Naive thymus-derived CD8-positive, alpha-beta T cell (primary cell): ENCODE measurements at regions not wholly inside any gene's neighbourhood (a gene's known extent, or its start where the extent isn't known, plus 50 kb on each side); places are given as distances from the start of the nearest gene placed in this dataset.

Source experiments
- ATAC-seq, 2 donors: fragments of 150-1000 bp; cut with Tn5 transposase in 1 of 2; sonication (Bioruptor Pico), chemical (Tn5 transposase) in 1 of 2; 1 replicate in 1 of 2; 2 replicates in 1 of 2; pipeline ENCODE4 v1.10.0; 2021; ENCODE audit warnings: mild to moderate bottlenecking in 2 of 2, moderate library complexity in 2 of 2
- POLR2A ChIA-PET: fragments of 350-600 bp; sonication (Branson Sonifier 250); formaldehyde crosslinking; loops from one replicate; lab custom pipeline; 2021; ENCODE audit warnings: antibody characterized with exemption; lab: Charles Lee
- DNase-seq, 10 donors: peaks; one replicate each; pipeline versions ENCODE4 v3.0.0 to v3.0.0-alpha.2; 2020 to 2022
- H3K27ac Mint-ChIP-seq, 10 donors: one replicate each; pipeline ENCODE4 v1.8.0; 2020 to 2022; ENCODE audit warnings: mild to moderate bottlenecking in 10 of 10, mixed read lengths in 10 of 10, moderate library complexity in 4 of 10, inconsistent platforms in 1 of 10
- H3K27me3 Mint-ChIP-seq, 5 donors: one replicate each; pipeline ENCODE4 v1.8.0; 2021 to 2022; ENCODE audit warnings: mixed read lengths in 5 of 5
- H3K36me3 Mint-ChIP-seq, 3 donors: one replicate each; pipeline ENCODE4 v1.8.0; 2020 to 2022; ENCODE audit warnings: mixed read lengths in 3 of 3, mild to moderate bottlenecking in 2 of 3, inconsistent platforms in 1 of 3
- H3K4me1 Mint-ChIP-seq, 4 donors: one replicate each; pipeline ENCODE4 v1.8.0; 2021 to 2022; ENCODE audit warnings: mixed read lengths in 4 of 4
- H3K4me3 Mint-ChIP-seq, 10 donors: one replicate each; pipeline ENCODE4 v1.8.0; 2020 to 2022; ENCODE audit warnings: mild to moderate bottlenecking in 10 of 10, mixed read lengths in 10 of 10, moderate library complexity in 6 of 10, inconsistent platforms in 1 of 10
- H3K9me3 Mint-ChIP-seq, 9 donors: one replicate each; pipeline ENCODE4 v1.8.0; 2020 to 2022; ENCODE audit warnings: mixed read lengths in 9 of 9, mild to moderate bottlenecking in 3 of 9, inconsistent platforms in 1 of 9, moderate library complexity in 1 of 9

GRCh38 chr3:152096280-152096906 is 172.3 kb upstream of the MBNL1 start:
- no peak for ATAC-seq
- POLR2A ChIA-PET, result no interaction called here
- Mint-ChIP-seq H3K27me3 (peaks cover 0 to 3% (median 0%) of the 10 kb centered on the region in 5 donors), H3K27ac (no peak overlapping the region), H3K4me3 (no peak overlapping the region), H3K9me3 (peaks cover 0 to 11% (median 0%) of the 10 kb centered on the region in 9 donors), H3K36me3 (peaks cover 0 to 4% (median 0%) of the 10 kb centered on the region in 3 donors), H3K4me1 (peaks cover 0 to 6% (median 0%) of the 10 kb centered on the region in 4 donors)
- no peak for DNase-seq

GRCh38 chr3:152097120-152097519 is 171.6 kb upstream of the MBNL1 start:
- DNase-seq (no peak), ATAC-seq (no peak)
- peaks cover 0 to 6% (median 0%) of the 10 kb centered on the region in 4 donors for H3K4me1 Mint-ChIP-seq
- no peak overlapping the region for H3K4me3 Mint-ChIP-seq
- peaks cover 0 to 3% (median 0%) of the 10 kb centered on the region in 5 donors for H3K27me3 Mint-ChIP-seq
- H3K36me3 Mint-ChIP-seq, result peaks cover 0 to 4% (median 0%) of the 10 kb centered on the region in 3 donors
- peaks cover 0 to 11% (median 0%) of the 10 kb centered on the region in 9 donors for H3K9me3 Mint-ChIP-seq
- H3K27ac Mint-ChIP-seq, result no peak overlapping the region
- POLR2A ChIA-PET, result no interaction called here

DNA sequence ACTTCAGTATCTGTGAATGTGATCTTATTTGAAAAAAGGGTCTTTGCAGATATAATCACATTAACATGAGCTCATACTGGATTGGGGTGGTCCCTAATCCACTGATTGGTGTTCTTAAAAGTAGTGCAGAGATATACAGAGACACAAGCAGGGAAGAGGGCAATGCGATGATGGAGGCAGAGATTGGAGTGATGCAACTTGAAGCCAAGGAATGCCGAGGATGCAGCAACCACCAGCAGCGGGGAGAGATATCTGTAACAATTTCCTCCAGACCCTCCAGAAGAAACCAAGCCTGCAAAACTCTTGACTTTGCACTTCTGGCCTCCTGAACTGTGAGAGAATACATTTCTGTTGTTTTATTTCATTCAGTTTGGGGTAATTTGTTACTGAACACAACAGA is 171.0 kb upstream of the MBNL1 start:
- DNase-seq (no peak), ATAC-seq (no peak)
- Mint-ChIP-seq H3K36me3 (peaks cover 0 to 4% (median 0%) of the 10 kb centered on the region in 3 donors), H3K27me3 (peaks cover 0 to 6% (median 2%) of the 10 kb centered on the region in 5 donors), H3K4me3 (no peak overlapping the region), H3K27ac (no peak overlapping the region), H3K4me1 (peaks cover 0 to 6% (median 0%) of the 10 kb centered on the region in 4 donors), H3K9me3 (peaks cover 0 to 11% (median 0%) of the 10 kb centered on the region in 9 donors)
- POLR2A ChIA-PET, result no interaction called here

DNA sequence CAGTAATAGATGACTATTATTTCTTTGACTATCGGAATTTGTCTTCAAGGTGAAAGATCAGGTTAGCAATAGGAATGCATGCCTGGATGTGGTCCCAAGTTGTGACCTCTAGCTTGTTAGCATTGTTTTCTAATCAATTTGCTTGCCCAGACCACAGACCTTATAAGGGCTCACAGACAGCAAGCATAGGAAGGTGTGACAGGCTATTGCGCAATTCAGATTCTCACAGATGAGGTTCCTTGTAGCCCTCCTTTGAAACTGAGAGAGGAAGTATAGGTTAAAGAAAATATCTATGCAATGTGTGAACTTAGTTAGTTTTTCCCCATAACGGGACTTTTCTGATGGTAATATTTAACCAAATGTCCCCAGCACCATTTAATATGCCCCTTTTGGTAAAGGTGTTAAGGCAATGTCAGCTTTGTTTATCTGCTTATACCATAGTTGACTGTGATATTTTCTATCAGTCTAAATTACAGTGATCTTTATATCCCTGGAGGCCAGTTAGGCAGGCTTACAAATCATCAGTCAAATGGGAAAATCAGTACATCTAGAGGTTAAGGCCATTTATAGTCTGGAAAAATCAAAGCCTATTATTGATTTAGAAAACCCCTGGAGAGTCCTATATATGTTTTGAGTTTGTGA is 168.1 kb upstream of the MBNL1 start:
- POLR2A ChIA-PET, result no interaction called here
- H3K27me3 Mint-ChIP-seq, result peaks cover 0 to 8% (median 3%) of the 10 kb centered on the region in 5 donors
- no peaks in the 10 kb centered on the region for H3K36me3 Mint-ChIP-seq
- DNase-seq, result no peak
- H3K4me1 Mint-ChIP-seq, result peaks cover 0 to 10% (median 0%) of the 10 kb centered on the region in 4 donors
- no peak for ATAC-seq
- H3K9me3 Mint-ChIP-seq, result no peaks in the 10 kb centered on the region
- H3K27ac Mint-ChIP-seq, result no peak overlapping the region
- no peak overlapping the region for H3K4me3 Mint-ChIP-seq

DNA sequence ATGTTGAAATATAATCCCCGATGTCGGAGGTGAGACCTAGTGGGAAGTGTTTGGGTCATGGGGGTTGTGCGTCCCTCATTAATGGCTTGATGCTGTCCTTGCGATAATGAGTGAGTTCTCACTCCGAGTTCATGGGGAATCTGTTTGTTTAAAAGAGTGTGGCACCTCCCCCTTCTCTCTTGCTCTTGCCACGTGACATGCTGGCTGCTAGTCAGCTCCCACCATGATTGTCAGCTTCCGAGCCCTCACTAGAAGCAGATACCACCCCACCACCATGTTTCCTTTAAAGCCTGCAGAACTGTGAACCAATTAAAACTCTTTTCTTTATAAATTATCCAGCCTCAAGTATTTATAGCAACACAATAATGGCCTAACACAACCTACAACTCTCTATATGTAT is 166.3 kb upstream of the MBNL1 start:
- DNase-seq, result no peak
- H3K27ac Mint-ChIP-seq, result no peak overlapping the region
- no peaks in the 10 kb centered on the region for H3K9me3 Mint-ChIP-seq
- ATAC-seq, result no peak
- H3K4me3 Mint-ChIP-seq, result no peak overlapping the region
- no peaks in the 10 kb centered on the region for H3K36me3 Mint-ChIP-seq
- H3K27me3 Mint-ChIP-seq, result peaks cover 0 to 8% (median 0%) of the 10 kb centered on the region in 5 donors
- POLR2A ChIA-PET, result no interaction called here
- peaks cover 0 to 10% (median 0%) of the 10 kb centered on the region in 4 donors for H3K4me1 Mint-ChIP-seq

DNA sequence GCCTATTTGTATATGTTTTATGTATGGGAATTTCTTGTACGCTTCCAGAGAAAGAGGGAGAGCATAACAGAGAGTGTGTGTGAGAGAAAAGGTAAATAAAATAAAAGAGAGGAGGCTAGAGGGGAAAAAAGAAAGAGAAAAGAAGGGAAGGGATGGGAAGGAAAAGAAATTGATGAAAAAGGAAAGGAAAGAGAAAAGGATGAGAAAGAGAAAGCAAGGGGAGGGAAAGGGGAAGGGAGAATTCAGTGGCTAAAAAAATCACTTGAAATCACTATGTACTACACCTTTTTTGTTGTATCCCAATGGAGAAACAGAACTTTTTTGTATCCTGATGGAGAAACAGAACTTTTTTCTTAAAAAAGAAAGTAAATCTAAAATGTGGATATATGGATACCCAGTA is 165.5 kb upstream of the MBNL1 start:
- Mint-ChIP-seq H3K4me3 (no peak overlapping the region), H3K27me3 (peaks cover 0 to 8% (median 0%) of the 10 kb centered on the region in 5 donors), H3K9me3 (no peaks in the 10 kb centered on the region), H3K4me1 (peaks cover 0 to 10% (median 0%) of the 10 kb centered on the region in 4 donors), H3K36me3 (no peaks in the 10 kb centered on the region), H3K27ac (no peak overlapping the region)
- no peak for ATAC-seq
- no peak for DNase-seq
- POLR2A ChIA-PET, result no interaction called here

DNA sequence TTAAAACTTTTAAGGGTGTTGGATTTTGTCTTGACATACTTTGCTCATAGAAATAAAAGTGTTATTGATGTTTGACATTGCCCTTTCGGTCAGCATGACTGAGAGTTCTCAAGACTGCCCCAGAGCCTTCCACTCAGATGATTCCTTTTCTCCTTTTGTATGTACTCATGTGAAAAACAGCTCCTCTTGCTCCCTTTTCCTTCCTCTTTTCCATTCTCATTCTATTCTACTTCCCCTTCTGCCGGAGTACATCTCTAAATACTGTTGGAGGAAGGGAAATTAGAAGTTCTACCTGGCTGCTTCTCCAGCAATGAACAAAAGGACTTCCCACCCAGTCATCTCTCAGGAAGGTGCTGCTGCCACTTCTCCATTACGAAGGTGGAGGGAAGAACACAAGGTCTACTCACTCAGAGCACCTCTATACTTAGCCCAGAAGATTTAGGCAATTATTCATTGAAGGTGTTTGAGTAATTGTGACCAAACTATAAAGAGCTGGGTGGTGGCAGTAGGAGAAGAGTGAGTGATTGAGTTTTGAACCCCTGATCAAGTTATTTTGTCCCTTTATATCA is 163.8 kb upstream of the MBNL1 start:
- Mint-ChIP-seq H3K36me3 (no peaks in the 10 kb centered on the region), H3K9me3 (no peaks in the 10 kb centered on the region), H3K4me3 (no peak overlapping the region), H3K27me3 (peaks cover 0 to 8% (median 0%) of the 10 kb centered on the region in 5 donors), H3K4me1 (peaks cover 0 to 10% (median 0%) of the 10 kb centered on the region in 4 donors), H3K27ac (no peak overlapping the region)
- DNase-seq, result no peak
- POLR2A ChIA-PET, result no interaction called here
- ATAC-seq, result no peak

DNA sequence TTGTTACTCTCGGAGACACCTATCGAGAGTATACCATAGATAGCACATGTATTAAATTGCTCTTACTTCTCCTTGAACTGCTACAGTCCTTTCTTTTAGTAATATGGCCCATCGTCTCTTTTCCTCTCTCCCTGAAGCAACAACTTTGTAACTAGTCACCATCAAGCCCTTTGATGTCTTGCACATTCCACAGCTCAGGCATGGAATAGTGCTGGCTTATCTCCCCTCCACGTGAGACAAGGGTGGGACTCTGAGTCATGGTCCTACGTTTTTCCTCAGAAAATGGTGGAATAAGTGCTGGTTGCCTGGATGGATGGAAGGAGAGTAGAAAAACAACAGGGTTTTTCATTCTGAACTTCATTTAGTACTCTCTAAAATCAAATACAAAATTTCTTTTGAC is 163.3 kb upstream of the MBNL1 start:
- H3K36me3 Mint-ChIP-seq, result no peaks in the 10 kb centered on the region
- H3K4me1 Mint-ChIP-seq, result peaks cover 0 to 8% (median 0%) of the 10 kb centered on the region in 4 donors
- H3K4me3 Mint-ChIP-seq, result no peak overlapping the region
- no peaks in the 10 kb centered on the region for H3K9me3 Mint-ChIP-seq
- H3K27ac Mint-ChIP-seq, result no peak overlapping the region
- ATAC-seq, result no peak
- H3K27me3 Mint-ChIP-seq, result peaks cover 0 to 8% (median 0%) of the 10 kb centered on the region in 5 donors
- no peak for DNase-seq
- POLR2A ChIA-PET, result no interaction called here

GRCh38 chr3:152109038-152109437 is 159.7 kb upstream of the MBNL1 start:
- peaks cover 0 to 3% (median 0%) of the 10 kb centered on the region in 4 donors for H3K4me1 Mint-ChIP-seq
- no peak overlapping the region for H3K27ac Mint-ChIP-seq
- H3K9me3 Mint-ChIP-seq, result no peaks in the 10 kb centered on the region
- peaks cover 0 to 2% (median 0%) of the 10 kb centered on the region in 5 donors for H3K27me3 Mint-ChIP-seq
- H3K4me3 Mint-ChIP-seq, result no peak overlapping the region
- POLR2A ChIA-PET, result no interaction called here
- DNase-seq (no peak), ATAC-seq (no peak)
- no peaks in the 10 kb centered on the region for H3K36me3 Mint-ChIP-seq

GRCh38 chr3:152113413-152113812 is 155.3 kb upstream of the MBNL1 start:
- peaks cover 0 to 8% (median 2%) of the 10 kb centered on the region in 9 donors for H3K9me3 Mint-ChIP-seq
- no peak for DNase-seq

GRCh38 chr3:152113992-152114651 is 154.6 kb upstream of the MBNL1 start:
- POLR2A ChIA-PET, result no interaction called here
- Mint-ChIP-seq H3K4me3 (no peak overlapping the region), H3K27me3 (no peaks in the 10 kb centered on the region), H3K9me3 (peaks cover 0 to 8% (median 2%) of the 10 kb centered on the region in 9 donors), H3K4me1 (no peaks in the 10 kb centered on the region), H3K27ac (no peak overlapping the region), H3K36me3 (peaks cover 0 to 2% (median 0%) of the 10 kb centered on the region in 3 donors)
- DNase-seq, result no peak
- no peak for ATAC-seq

More at GRCh38 chr3:152113413-152113812, 155.3 kb upstream of the MBNL1 start:
- Mint-ChIP-seq H3K27ac (no peak overlapping the region), H3K27me3 (no peaks in the 10 kb centered on the region), H3K36me3 (peaks cover 0 to 2% (median 0%) of the 10 kb centered on the region in 3 donors), H3K4me1 (no peaks in the 10 kb centered on the region), H3K4me3 (no peak overlapping the region)
- POLR2A ChIA-PET, result no interaction called here
- no peak for ATAC-seq

DNA sequence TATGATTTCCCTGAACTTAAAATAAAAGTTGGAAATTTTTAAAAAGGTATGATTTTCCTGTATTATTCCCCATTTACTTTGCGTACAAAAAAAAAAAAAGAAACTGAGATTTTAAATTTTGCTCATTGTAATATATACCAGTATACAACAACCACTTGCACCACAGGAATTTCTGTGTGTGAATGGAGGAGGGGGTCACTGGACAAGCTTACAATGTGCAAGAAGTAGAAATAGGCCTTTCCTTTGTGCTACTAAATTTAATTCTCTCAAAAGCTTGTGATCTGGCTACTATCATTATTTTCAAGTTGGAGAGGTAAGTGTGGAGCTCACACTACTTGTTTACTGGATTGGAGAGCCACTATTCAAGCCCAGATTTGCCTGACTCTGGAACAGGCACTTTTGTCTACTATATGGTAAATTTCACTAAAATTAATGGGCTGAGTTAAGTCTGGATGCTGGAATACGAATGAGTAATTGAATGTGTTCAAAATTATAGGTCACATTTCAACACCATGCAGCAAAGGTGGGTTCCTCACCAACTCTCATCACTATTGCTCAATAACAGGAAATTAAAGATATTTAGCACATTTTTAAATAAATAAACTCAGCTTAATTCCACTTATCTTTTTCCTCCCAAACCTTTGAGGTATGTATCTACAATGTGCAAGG is 148.0 kb upstream of the MBNL1 start:
- peaks cover 0 to 6% (median 0%) of the 10 kb centered on the region in 9 donors for H3K9me3 Mint-ChIP-seq
- H3K27ac Mint-ChIP-seq, result no peak overlapping the region
- ATAC-seq (no peak), DNase-seq (no peak)
- H3K27me3 Mint-ChIP-seq, result no peaks in the 10 kb centered on the region
- POLR2A ChIA-PET, result no interaction called here
- H3K4me1 Mint-ChIP-seq, result peaks cover 0 to 10% (median 3%) of the 10 kb centered on the region in 4 donors
- H3K4me3 Mint-ChIP-seq, result no peak overlapping the region
- peaks cover 0 to 2% (median 0%) of the 10 kb centered on the region in 3 donors for H3K36me3 Mint-ChIP-seq
